MM.1S (cell line): ENCODE measurements at regions not wholly inside any gene's neighbourhood (a gene's known extent, or its start where the extent isn't known, plus 50 kb on each side); places are given as distances from the start of the nearest gene placed in this dataset.

Experiments used
- EZH2 ChIP-seq: fragments of 300-600 bp; sonication (generic); optimal IDR thresholded peaks from 2 replicates; pipeline ENCODE3; 2017; ENCODE audit warnings: low read depth, mild to moderate bottlenecking, antibody characterized with exemption, low read length, mixed read lengths
- EZH2phosphoT487 ChIP-seq: fragments of 300-600 bp; sonication (generic); IDR thresholded peaks from 2 replicates; pipeline ENCODE4 v1.6.1; 2018; ENCODE audit warnings: antibody characterized with exemption, low read length
- TF ChIP-seq, protein P1 (sequence below): fragments of 300-600 bp; sonication (generic); IDR thresholded peaks from 2 replicates; pipeline ENCODE4 v1.5.1; 2016; ENCODE audit warnings: antibody characterized with exemption, low read length, mixed read lengths

DNA sequence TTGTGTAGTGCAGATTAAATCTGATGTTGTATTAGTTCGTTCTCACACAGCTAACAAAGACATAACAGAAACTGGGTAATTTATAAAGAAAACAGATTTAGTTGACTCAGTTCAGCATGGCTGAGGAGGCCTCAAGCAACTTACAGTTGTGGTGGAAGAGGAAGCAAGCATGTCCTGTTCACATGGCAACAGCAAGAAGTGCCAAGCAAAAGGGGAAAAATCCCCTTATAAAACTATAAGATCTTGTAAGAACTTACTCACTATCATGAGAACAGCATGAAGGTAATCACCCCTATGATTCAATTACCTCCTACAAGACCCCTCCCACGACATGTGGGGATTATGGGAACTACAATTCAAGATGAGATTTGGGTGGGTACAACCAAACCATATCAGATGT lies 238.6 kb upstream of the PRR16 start:
- TF ChIP-seq, protein P1, sequence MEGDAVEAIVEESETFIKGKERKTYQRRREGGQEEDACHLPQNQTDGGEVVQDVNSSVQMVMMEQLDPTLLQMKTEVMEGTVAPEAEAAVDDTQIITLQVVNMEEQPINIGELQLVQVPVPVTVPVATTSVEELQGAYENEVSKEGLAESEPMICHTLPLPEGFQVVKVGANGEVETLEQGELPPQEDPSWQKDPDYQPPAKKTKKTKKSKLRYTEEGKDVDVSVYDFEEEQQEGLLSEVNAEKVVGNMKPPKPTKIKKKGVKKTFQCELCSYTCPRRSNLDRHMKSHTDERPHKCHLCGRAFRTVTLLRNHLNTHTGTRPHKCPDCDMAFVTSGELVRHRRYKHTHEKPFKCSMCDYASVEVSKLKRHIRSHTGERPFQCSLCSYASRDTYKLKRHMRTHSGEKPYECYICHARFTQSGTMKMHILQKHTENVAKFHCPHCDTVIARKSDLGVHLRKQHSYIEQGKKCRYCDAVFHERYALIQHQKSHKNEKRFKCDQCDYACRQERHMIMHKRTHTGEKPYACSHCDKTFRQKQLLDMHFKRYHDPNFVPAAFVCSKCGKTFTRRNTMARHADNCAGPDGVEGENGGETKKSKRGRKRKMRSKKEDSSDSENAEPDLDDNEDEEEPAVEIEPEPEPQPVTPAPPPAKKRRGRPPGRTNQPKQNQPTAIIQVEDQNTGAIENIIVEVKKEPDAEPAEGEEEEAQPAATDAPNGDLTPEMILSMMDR: no peak
- no peak for TF ChIP-seq EZH2
- TF ChIP-seq EZH2phosphoT487: no peak
